ENCODE measurements at regions not wholly inside any gene's neighbourhood (a gene's known extent, or its start where the extent isn't known, plus 50 kb on each side); places are given as distances from the start of the nearest gene placed in this dataset.

DNA sequence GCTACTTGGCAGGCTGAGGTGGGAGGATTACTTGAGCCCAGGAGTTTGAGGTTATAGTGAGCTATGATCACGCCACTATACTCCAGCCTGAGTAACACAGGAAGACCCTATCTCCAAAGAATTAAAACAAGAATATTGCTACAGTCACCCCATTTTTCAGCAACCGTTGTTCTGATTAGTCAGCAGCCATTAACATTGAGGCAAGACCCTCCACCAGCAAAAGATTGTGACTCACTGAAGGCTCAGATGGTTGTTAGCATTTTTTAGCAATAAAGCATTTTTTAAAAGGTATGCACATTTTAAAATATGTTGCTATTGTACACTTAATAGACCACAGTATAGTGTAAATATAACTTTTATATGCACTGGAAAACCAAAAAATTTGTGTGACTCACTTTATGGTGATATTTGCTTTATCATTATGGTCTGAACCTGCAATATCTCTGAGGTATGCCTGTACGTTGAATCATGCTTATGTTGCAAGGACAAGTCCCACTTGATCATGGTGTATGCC is 492.6 kb downstream of the SQOR start:
- no peaks in the 10 kb centered on the region for H3K27me3 Mint-ChIP-seq
- H3K36me3 Mint-ChIP-seq = no peaks in the 10 kb centered on the region
- no peak overlapping the region for H3K27ac Mint-ChIP-seq
- no peaks in the 10 kb centered on the region for H3K4me1 Mint-ChIP-seq
- H3K9me3 Mint-ChIP-seq = peaks cover 9% of the 10 kb centered on the region
- no peak overlapping the region for H3K4me3 Mint-ChIP-seq

DNA sequence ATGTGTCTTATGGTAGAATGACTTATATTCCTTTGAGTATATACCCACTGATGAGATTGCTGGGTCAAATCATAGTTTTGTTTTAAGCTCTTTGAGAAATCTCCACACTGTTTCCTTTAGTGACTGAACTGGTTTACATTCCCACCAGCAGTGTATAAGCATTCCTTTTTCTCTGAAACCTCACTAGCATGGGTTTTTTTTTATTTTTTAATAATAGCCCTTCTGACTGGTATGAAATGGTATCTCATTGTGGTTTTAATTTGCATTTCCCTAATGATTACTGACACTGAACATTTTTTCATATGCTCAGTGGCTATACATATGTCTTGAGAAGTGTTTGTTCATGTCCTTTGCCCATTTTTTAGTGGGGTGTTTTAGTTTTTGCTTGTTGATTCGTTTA is 494.3 kb downstream of the SQOR start:
- Mint-ChIP-seq H3K27ac (no peak overlapping the region), H3K36me3 (no peaks in the 10 kb centered on the region), H3K27me3 (no peaks in the 10 kb centered on the region), H3K4me3 (no peak overlapping the region), H3K9me3 (peaks cover 9% of the 10 kb centered on the region), H3K4me1 (no peaks in the 10 kb centered on the region)

DNA sequence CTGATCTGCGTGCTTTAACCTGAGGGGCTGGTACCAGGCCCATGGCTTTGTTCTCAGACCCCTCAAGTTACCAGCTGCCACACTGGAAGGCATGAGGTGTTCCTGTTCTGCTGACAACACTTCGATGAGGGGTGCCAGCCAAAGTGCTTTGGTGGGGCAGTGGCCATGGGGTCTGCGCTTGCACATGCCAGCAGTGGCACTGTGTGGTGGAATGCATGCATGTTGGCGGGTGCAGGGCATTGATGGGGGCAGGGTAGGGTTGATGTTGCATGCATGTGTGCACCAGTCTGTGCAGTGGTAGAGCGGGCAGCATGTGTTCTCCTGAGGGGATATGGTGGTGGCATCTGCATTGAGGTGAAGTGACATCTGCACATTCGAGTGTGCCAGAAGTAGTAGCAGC is 497.0 kb downstream of the SQOR start:
- Mint-ChIP-seq H3K27me3 (no peaks in the 10 kb centered on the region), H3K27ac (no peak overlapping the region), H3K4me1 (no peaks in the 10 kb centered on the region), H3K36me3 (no peaks in the 10 kb centered on the region), H3K9me3 (peaks cover 20% of the 10 kb centered on the region), H3K4me3 (no peak overlapping the region)

DNA sequence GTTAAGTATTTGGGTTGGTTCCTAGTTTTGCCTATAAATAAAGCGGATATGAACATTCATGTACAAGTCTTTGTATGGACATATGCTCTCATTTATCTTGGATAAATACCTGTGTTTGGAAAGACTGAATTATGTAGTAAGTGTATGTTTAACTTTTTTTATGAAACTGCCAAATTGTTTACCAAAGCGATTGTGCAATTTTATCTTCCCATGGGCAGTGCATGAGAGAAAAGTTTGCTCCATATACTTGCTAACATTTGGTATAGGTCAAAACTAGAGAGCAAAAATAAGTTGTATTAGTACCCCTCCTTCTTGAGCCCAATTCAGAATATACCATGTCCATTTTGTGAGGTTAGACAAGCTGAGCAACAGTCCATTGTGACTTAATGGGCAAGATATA is 502.6 kb downstream of the SQOR start:
- Mint-ChIP-seq H3K27ac (no peak overlapping the region), H3K9me3 (peaks cover 11% of the 10 kb centered on the region), H3K4me1 (no peaks in the 10 kb centered on the region), H3K36me3 (no peaks in the 10 kb centered on the region), H3K27me3 (peaks cover 1% of the 10 kb centered on the region), H3K4me3 (no peak overlapping the region)

DNA sequence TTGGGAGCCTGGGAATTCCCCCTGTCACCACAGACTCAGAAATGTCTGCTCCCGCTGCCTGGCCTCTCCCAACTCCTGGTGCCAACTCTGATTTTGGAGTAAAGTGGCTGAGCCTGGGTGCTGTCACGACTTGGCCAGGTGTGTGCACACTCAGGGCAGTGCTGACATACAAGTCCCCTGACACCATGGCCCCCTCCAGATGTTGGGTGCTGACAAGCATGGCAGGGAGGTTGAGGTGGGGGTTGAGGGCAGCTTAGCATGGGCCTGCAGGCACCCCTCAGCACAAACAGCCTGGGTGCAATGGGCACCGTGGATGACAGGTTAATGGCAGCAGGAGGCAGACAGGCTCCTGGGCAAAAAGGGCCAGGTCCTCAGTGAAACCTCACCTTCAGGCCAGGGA is 511.2 kb downstream of the SQOR start:
- no peaks in the 10 kb centered on the region for H3K27me3 Mint-ChIP-seq
- H3K9me3 Mint-ChIP-seq = peaks cover 5% of the 10 kb centered on the region
- H3K27ac Mint-ChIP-seq = no peak overlapping the region
- no peaks in the 10 kb centered on the region for H3K4me1 Mint-ChIP-seq
- no peak overlapping the region for H3K4me3 Mint-ChIP-seq
- no peaks in the 10 kb centered on the region for H3K36me3 Mint-ChIP-seq

DNA sequence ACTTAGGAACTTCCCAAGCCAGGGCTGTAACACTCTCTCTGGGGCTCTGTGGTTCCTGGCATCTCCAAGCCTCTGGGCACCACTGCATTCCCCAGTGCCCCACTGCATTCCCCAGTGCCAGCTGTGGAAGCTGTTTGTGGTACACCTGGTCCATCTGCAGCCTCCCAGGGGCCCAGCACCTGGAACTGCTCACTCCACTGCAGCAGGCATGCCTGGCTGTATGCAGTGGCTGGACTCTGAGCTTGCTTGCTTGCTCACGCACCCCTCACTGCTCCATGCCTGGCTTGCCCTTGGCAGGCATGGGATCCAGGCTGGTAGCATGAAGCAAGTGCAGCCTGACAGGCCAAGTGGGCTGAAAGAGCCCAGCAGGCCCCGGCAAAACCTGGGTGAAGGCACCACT is 512.1 kb downstream of the SQOR start:
- H3K4me3 Mint-ChIP-seq = no peak overlapping the region
- no peak overlapping the region for H3K27ac Mint-ChIP-seq
- no peaks in the 10 kb centered on the region for H3K36me3 Mint-ChIP-seq
- peaks cover 5% of the 10 kb centered on the region for H3K9me3 Mint-ChIP-seq
- no peaks in the 10 kb centered on the region for H3K4me1 Mint-ChIP-seq
- H3K27me3 Mint-ChIP-seq = peaks cover 1% of the 10 kb centered on the region

DNA sequence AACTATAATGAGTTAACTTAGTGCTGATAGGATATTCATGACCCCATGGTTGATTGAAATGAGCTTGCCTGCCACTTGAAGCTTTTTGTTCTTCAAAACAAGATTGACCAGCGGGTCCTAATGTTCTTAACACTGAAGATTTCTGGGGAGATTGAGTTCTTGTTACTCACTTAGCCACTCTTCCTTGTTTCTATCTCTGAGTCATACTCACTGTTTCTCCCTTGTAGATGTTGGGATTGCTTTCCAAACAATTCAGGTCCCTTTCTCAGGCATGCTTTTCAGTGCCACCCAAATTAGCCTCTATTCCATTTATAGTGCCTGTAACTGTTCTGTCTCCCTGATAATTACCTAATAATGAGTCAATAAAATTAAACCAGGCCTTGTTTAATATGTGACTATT is 517.0 kb downstream of the SQOR start:
- no peak overlapping the region for H3K4me3 Mint-ChIP-seq
- H3K36me3 Mint-ChIP-seq = no peaks in the 10 kb centered on the region
- H3K4me1 Mint-ChIP-seq = no peaks in the 10 kb centered on the region
- H3K27ac Mint-ChIP-seq = no peak overlapping the region
- peaks cover 5% of the 10 kb centered on the region for H3K9me3 Mint-ChIP-seq
- H3K27me3 Mint-ChIP-seq = peaks cover 3% of the 10 kb centered on the region

DNA sequence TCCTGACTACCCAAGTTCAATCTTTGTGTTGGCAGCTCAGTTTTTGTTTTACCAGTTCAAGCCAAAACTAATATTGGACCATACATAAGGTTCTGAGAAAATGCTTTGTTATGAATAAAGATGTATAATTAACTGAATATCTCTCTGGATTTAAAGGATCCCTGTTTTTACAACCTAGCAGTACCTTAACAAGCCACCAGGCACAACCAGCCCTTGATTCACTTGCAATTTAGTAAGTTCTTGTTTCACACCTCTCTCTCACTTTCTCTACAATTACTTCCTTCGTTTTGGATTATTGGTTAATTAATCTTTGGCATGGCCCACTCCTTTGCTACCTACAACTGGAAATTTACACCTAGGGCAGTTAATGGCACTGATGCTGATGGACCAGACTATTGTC is 531.9 kb downstream of the SQOR start:
- Mint-ChIP-seq H3K4me3 (no peak overlapping the region), H3K36me3 (peaks cover 1% of the 10 kb centered on the region), H3K27ac (no peak overlapping the region), H3K27me3 (no peaks in the 10 kb centered on the region), H3K9me3 (peaks cover 20% of the 10 kb centered on the region), H3K4me1 (no peaks in the 10 kb centered on the region)

DNA sequence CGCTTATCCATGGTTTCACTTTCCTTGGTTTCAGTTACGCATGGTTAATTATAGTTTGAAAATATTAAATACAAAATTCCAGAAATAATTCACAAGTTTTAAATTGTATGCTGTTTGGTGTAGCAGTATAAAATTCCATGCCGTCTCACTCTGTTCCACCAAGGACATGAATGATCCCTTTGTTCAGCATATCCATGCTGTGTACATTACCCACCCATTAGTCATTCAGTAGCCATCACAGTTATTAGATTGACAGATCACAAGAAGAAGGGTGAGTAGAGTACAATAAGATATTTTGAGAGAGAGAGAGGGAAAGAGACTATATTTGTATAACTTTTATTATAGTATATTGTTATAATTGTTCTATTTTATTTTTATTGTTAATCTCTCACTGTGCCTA is 535.5 kb downstream of the SQOR start:
- H3K4me3 Mint-ChIP-seq = no peak overlapping the region
- H3K27ac Mint-ChIP-seq = no peak overlapping the region
- H3K9me3 Mint-ChIP-seq = peaks cover 22% of the 10 kb centered on the region
- no peaks in the 10 kb centered on the region for H3K27me3 Mint-ChIP-seq
- no peaks in the 10 kb centered on the region for H3K4me1 Mint-ChIP-seq
- H3K36me3 Mint-ChIP-seq = peaks cover 1% of the 10 kb centered on the region

DNA sequence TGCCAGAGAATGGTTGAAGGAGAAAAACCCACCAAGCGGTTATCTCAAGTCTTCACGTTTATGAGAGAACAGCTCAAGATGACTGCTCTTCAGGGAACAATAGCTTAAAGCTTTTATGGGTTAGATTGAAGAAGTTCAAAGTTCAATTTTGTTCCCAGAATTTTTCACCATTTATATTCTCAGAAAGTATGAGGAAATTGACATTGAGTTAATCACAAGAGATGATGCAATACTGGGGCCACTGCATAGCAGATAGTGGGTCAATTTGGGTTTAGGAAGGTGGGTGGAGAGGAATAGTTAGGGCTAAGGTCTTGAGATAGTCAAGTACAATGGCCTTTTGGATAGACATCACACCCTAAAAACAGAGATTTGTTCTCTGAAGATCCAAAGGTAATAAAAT is 539.3 kb downstream of the SQOR start:
- H3K27ac Mint-ChIP-seq = no peak overlapping the region
- peaks cover 18% of the 10 kb centered on the region for H3K9me3 Mint-ChIP-seq
- no peaks in the 10 kb centered on the region for H3K4me1 Mint-ChIP-seq
- H3K4me3 Mint-ChIP-seq = no peak overlapping the region
- H3K27me3 Mint-ChIP-seq = no peaks in the 10 kb centered on the region
- peaks cover 1% of the 10 kb centered on the region for H3K36me3 Mint-ChIP-seq

DNA sequence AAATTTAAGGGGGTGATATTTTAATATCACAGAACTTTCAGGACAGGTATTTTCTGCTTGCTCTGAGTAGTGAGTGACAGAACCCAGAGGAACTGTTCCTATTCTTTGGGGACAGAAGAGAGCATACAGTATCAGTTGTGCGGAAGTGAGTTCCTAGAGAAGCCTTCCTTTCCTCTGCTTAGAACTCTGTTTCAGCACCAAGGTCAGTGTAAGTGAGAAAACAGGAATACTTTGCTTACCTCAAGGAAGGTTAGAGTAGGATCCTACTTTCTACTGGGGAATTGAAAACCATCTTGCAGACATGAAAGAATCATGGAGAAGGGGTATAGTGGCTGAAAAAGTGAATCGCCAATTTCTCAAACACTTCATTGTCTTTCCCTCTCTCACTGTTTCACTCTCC is 542.4 kb downstream of the SQOR start:
- Mint-ChIP-seq H3K36me3 (no peaks in the 10 kb centered on the region), H3K27me3 (no peaks in the 10 kb centered on the region), H3K9me3 (peaks cover 16% of the 10 kb centered on the region), H3K27ac (no peak overlapping the region), H3K4me1 (no peaks in the 10 kb centered on the region), H3K4me3 (no peak overlapping the region)

DNA sequence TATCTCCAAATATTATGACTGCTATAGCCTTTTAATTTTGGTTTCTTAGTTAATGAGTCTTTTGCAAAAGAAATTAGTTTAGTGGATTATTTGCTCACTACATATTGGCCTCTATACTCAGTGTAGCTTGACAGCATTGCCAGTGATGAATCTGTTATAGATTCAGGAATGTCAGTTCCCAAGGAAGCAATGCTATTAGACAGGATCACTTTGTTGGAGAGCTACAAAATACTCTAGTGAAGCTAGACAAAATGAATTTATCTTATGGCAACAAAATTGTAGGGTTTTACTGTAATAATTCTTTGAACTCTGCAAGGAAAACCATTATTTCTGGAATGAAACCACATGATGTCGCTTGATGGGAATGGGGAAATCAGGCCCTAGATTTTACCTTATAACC is 543.3 kb downstream of the SQOR start:
- H3K4me3 Mint-ChIP-seq = no peak overlapping the region
- H3K27me3 Mint-ChIP-seq = no peaks in the 10 kb centered on the region
- no peaks in the 10 kb centered on the region for H3K36me3 Mint-ChIP-seq
- H3K27ac Mint-ChIP-seq = no peak overlapping the region
- peaks cover 18% of the 10 kb centered on the region for H3K9me3 Mint-ChIP-seq
- H3K4me1 Mint-ChIP-seq = no peaks in the 10 kb centered on the region

DNA sequence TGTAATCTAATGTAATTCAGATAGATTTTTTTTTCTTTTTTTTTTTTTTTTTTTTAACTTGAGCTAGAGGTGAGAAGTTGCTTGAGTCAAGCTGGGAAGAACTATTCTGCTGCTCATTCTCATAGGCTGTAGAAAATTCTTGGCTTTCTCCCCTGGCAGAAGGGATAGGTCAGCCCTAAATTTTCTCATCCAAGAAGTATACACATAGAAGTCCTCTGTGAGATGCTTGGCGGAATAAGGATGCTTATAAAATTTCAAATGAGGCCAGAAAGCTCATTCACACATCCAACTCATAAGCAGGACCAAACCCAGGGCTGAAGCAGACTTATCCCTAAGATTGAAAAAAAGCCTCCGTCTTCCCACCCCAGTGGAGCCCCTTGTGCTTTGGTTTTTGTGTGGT is 572.5 kb downstream of the SQOR start:
- Mint-ChIP-seq H3K4me3 (no peak overlapping the region), H3K36me3 (no peaks in the 10 kb centered on the region), H3K4me1 (no peaks in the 10 kb centered on the region), H3K27ac (no peak overlapping the region), H3K27me3 (peaks cover 1% of the 10 kb centered on the region), H3K9me3 (peaks cover 5% of the 10 kb centered on the region)

DNA sequence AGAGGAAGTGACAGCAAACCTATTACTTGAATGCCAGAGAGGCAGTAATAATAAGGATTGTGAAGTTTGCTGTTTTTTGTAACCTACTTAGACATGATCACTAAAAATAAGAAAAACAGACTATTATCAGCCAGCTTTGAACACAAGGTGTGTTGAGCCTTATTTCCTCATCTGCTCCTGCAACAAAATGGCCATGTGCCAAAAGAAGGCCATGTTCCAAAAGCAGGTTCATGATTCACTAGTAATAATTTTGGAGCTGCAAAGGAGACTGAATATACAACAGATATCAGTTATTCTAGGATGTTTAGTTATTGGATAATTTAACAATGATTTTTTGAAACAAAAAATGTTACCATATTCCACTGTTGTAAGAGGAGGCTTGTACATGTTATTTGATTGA is 578.7 kb downstream of the SQOR start:
- Mint-ChIP-seq H3K4me3 (no peak overlapping the region), H3K9me3 (peaks cover 5% of the 10 kb centered on the region), H3K27me3 (peaks cover 4% of the 10 kb centered on the region), H3K36me3 (peaks cover 2% of the 10 kb centered on the region), H3K4me1 (no peaks in the 10 kb centered on the region), H3K27ac (no peak overlapping the region)

DNA sequence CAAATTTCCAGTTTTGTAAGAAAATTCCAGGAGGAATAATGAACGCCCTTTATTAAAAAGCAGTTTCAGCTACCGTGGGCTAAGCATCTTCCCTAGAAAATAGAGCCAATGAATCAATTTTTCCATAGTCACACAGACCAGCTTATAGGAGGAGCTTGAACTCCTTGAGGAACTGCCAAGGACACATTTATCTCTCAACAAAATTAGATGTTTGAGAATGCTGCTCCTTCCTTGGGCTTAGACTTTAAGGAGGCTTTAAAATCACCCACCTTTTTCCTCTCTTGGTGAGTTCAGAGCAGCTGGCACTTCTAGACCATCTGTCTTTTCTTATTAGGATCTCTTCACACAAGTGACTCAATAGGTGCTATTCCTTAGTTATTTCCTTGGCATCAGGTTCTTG is 588.0 kb downstream of the SQOR start:
- Mint-ChIP-seq H3K9me3 (no peaks in the 10 kb centered on the region), H3K27me3 (peaks cover 3% of the 10 kb centered on the region), H3K4me3 (no peak overlapping the region), H3K36me3 (no peaks in the 10 kb centered on the region), H3K4me1 (no peaks in the 10 kb centered on the region), H3K27ac (no peak overlapping the region)

DNA sequence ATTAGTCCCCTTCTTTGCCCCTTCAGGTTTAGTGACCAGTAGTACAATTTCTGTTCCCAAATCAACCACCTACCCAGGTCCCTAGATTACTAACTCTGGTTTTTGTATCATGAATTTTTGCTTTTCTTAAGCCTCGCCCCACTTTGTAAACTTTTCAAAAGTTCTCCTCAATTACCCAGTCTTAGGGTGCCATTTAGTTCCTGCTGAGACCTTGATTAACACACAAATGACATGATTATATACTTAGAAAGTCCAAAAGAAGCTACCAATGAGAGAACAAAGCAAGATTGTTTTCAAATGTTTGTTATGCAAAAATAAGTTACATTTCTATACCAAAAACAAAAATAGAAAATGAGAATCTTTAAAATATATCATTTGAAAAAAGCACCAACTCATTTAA is 594.4 kb downstream of the SQOR start:
- Mint-ChIP-seq H3K4me3 (no peak overlapping the region), H3K27ac (no peak overlapping the region), H3K36me3 (no peaks in the 10 kb centered on the region), H3K9me3 (no peaks in the 10 kb centered on the region), H3K4me1 (no peaks in the 10 kb centered on the region), H3K27me3 (peaks cover 6% of the 10 kb centered on the region)

DNA sequence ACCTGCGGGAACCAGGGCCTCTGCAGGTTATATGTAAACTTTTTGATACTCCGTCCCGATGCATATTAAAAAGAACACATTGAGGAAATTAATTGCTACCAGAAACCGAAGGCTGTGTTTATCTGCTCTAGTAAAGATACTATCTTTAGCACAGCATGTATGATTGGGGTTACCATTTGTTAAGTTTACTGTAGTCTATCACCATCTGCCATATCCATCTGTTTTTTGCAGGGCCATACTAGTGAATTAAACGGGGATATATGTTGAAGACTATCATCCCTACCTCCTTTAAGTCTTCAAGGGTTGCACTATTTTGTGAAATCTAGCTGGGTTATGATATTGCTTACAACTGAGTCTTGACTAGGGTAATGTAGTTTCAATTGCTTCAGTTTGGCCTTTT is 597.0 kb downstream of the SQOR start:
- no peak overlapping the region for H3K4me3 Mint-ChIP-seq
- no peaks in the 10 kb centered on the region for H3K36me3 Mint-ChIP-seq
- H3K4me1 Mint-ChIP-seq = no peaks in the 10 kb centered on the region
- H3K27ac Mint-ChIP-seq = no peak overlapping the region
- H3K27me3 Mint-ChIP-seq = peaks cover 5% of the 10 kb centered on the region
- H3K9me3 Mint-ChIP-seq = no peaks in the 10 kb centered on the region
